B cell (primary cell): ENCODE measurements at regions not wholly inside any gene's neighbourhood (a gene's known extent, or its start where the extent isn't known, plus 50 kb on each side); places are given as distances from the start of the nearest gene placed in this dataset.

ENCODE experiments used
- ATAC-seq: fragments of 200-7000 bp; cut with Tn5 transposase; one replicate; pipeline ENCODE4 v1.10.0; 2021; ENCODE audit warnings: low read depth, mild to moderate bottlenecking, moderate number of reproducible peaks, moderate library complexity
- CTCF ChIA-PET: fragments of 350-600 bp; sonication (Branson Sonifier 250); formaldehyde crosslinking; loops from one replicate; lab custom pipeline; 2021; ENCODE audit warnings: antibody characterized with exemption, inconsistent platforms; lab: Charles Lee
- POLR2A ChIA-PET: fragments of 350-600 bp; sonication (Branson Sonifier 250); formaldehyde crosslinking; loops from one replicate; lab custom pipeline; 2021; ENCODE audit warnings: antibody characterized with exemption; lab: Charles Lee
- DNase-seq: peaks from one replicate; pipeline ENCODE4 v3.0.0; 2013
- H2AFZ ChIP-seq: 2 replicates; pipeline ENCODE4 v1.6.1; 2012; ENCODE audit warnings: mild to moderate bottlenecking, low read depth, low read length; ENCODE audit not compliant: insufficient read depth, poor library complexity, severe bottlenecking
- H3K27ac ChIP-seq, 2 donors: 1 replicate in 1 of 2; 2 replicates in 1 of 2; pipeline ENCODE4 v1.5.1; 2012 to 2013; ENCODE audit warnings: low read length in 2 of 2, mild to moderate bottlenecking in 2 of 2, moderate library complexity in 1 of 2
- H3K27me3 ChIP-seq, 4 experiments: fragments of 200-600 bp in 1 of 4; sonication (generic) in 1 of 4; replicated peaks in 1 of 4; 1 replicate in 2 of 4; 2 replicates in 2 of 4; pipeline versions ENCODE4 v1.6.1 to v1.7.0; 2013 to 2016; ENCODE audit warnings: low read length in 3 of 4, mild to moderate bottlenecking in 2 of 4, mixed read lengths in 1 of 4, moderate library complexity in 1 of 4; ENCODE audit not compliant: insufficient read depth in 4 of 4, control insufficient read depth in 3 of 4; ENCODE audit errors: control extremely low read depth in 1 of 4
- H3K36me3 ChIP-seq, 2 experiments: replicated peaks in 1 of 2; 1 replicate in 1 of 2; 2 replicates in 1 of 2; pipeline versions ENCODE4 v1.6.1 to v1.7.1; 2013; ENCODE audit warnings: low read length in 1 of 2; ENCODE audit not compliant: insufficient read depth in 2 of 2, control insufficient read depth in 1 of 2; ENCODE audit errors: control extremely low read depth in 1 of 2, extremely low read depth in 1 of 2
- H3K4me1 ChIP-seq, 2 donors: fragments of 200-600 bp in 1 of 2; sonication (generic) in 1 of 2; 1 replicate in 1 of 2; 2 replicates in 1 of 2; pipeline versions ENCODE4 v1.5.1 to v1.6.1; 2013 to 2017; ENCODE audit warnings: low read length in 2 of 2; ENCODE audit not compliant: control insufficient read depth in 2 of 2, insufficient read depth in 2 of 2
- H3K4me2 ChIP-seq: replicated peaks from 2 replicates; pipeline ENCODE3; 2012; ENCODE audit warnings: mild to moderate bottlenecking, low read depth, low read length; ENCODE audit not compliant: poor library complexity, severe bottlenecking
- H3K4me3 ChIP-seq, 5 experiments: fragments of 200-600 bp in 1 of 5; sonication (generic) in 1 of 5; 1 replicate in 3 of 5; 2 replicates in 2 of 5; pipeline versions ENCODE4 v1.5.1 to v1.7.0; 2011 to 2016; ENCODE audit warnings: low read length in 4 of 5, mild to moderate bottlenecking in 4 of 5, low read depth in 2 of 5, control low read depth in 1 of 5, moderate library complexity in 1 of 5; ENCODE audit not compliant: insufficient read depth in 1 of 5; ENCODE audit errors: control extremely low read depth in 1 of 5, extremely low read depth in 1 of 5
- H3K79me2 ChIP-seq: fragments of 200-600 bp; sonication (generic); one replicate; pipeline ENCODE4 v1.6.0; 2016; ENCODE audit warnings: low read length; ENCODE audit not compliant: control insufficient read depth, insufficient read depth
- H3K9ac ChIP-seq: fragments of 200-600 bp; sonication (generic); 2 replicates; pipeline ENCODE4 v1.6.1; 2017; ENCODE audit warnings: mild to moderate bottlenecking, low read length, moderate library complexity
- H3K9me3 ChIP-seq, 3 donors: one replicate each; pipeline versions ENCODE4 v1.6.1 to v1.7.1; 2013; ENCODE audit warnings: low read length in 2 of 3; ENCODE audit not compliant: control insufficient read depth in 2 of 3, insufficient read depth in 1 of 3; ENCODE audit errors: control extremely low read depth in 1 of 3
- H4K20me1 ChIP-seq: 2 replicates; pipeline ENCODE4 v1.6.0; 2012; ENCODE audit warnings: mild to moderate bottlenecking, low read length; ENCODE audit not compliant: insufficient read depth, control insufficient read depth, poor library complexity, severe bottlenecking
- H3K27ac Mint-ChIP-seq: one replicate; pipeline ENCODE4 v1.8.0; 2021; ENCODE audit warnings: mixed read lengths
- H3K27me3 Mint-ChIP-seq: one replicate; pipeline ENCODE4 v1.8.0; 2021; ENCODE audit warnings: mixed read lengths
- H3K4me1 Mint-ChIP-seq: one replicate; pipeline ENCODE4 v1.8.0; 2021; ENCODE audit warnings: mixed read lengths
- H3K4me3 Mint-ChIP-seq: one replicate; pipeline ENCODE4 v1.8.0; 2021; ENCODE audit warnings: mixed read lengths
- H3K9me3 Mint-ChIP-seq: one replicate; pipeline ENCODE4 v1.8.0; 2022; ENCODE audit warnings: mixed read lengths; ENCODE audit not compliant: insufficient read depth
- EZH2 ChIP-seq: IDR thresholded peaks from 2 replicates; pipeline ENCODE4 v1.6.1; 2012; ENCODE audit warnings: borderline replicate concordance, low read depth, mild to moderate bottlenecking, moderate library complexity, low read length; ENCODE audit not compliant: insufficient read depth, poor library complexity, severe bottlenecking
- WGBS: methylation state at CpG from one replicate; pipeline ENCODE4 v1.1.5; 2013; ENCODE audit warnings: missing lambda C conversion rate; ENCODE audit not compliant: insufficient coverage; 5-methylcytosine and 5-hydroxymethylcytosine counted together
- intact Hi-C: fragments of 100-400 bp; cut with micrococcal nuclease; formaldehyde crosslinking; loops from one replicate; pipeline ENCODE4 v1.10.0; 2022
- TF ChIP-seq, protein P1 (sequence below): fragments of 200-600 bp; IDR thresholded peaks from one replicate; pipeline ENCODE4 v1.8.0; 2022; ENCODE audit warnings: antibody characterized with exemption, mild to moderate bottlenecking

DNA sequence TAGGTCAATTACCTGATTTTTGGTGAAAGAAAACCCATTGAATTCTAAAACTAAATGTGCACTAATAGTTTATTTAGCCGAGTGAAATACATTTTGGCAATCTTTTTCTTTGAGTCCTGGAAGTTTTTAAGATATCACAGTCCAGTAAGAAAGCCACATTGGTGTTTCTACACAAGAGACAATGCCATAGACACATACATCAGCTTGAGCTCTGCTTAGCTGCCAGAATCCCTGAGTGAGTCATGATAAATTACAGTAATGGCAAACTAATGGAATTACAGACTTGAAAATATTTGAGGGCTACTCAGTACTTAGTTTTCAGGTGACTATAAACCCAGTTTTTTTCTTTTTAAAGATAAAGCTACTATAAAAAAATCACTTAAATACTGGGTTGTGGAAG, 155.4 kb downstream of the OR4C45 start:
- no peak overlapping the region for H3K9ac ChIP-seq
- ChIA-PET POLR2A (no interaction called here), CTCF (no interaction called here)

DNA sequence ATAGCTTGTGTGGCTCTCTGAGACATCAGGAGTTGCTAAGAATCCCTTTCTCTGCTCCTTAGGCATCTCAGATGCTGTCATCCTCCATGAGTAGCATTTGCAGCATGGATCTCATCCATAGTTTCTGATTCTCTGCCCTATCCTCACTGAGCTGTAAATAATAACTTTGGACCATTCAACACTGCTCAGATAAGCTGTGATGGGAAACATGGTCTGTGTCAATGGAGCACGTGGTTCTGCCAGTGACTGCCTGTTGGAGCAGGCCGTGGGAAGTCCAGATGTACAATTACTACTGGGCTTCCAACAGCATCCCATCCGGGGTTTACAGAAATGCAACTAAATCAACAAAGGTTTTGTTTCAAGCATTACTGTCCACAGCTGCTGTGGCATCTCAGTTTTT, 160.1 kb downstream of the OR4C45 start:
- H3K4me3 Mint-ChIP-seq, result no peak overlapping the region
- Histone ChIP-seq H3K9ac (no peak overlapping the region), H3K27ac (no peak overlapping the region), H2AFZ (no peak overlapping the region), H3K79me2 (no peaks in the 10 kb centered on the region), H4K20me1 (no peaks in the 10 kb centered on the region), H3K9me3 (peaks cover 0 to 1% (median 0%) of the 10 kb centered on the region in 3 donors), H3K36me3 (no peaks in the 10 kb centered on the region), H3K4me2 (no peak overlapping the region), H3K27me3 (no peaks in the 10 kb centered on the region), H3K4me3 (no peak overlapping the region), H3K4me1 (no peaks in the 10 kb centered on the region)
- POLR2A ChIA-PET, result no interaction called here
- no peak overlapping the region for H3K27ac Mint-ChIP-seq
- H3K27me3 Mint-ChIP-seq, result no peaks in the 10 kb centered on the region
- no peaks in the 10 kb centered on the region for H3K4me1 Mint-ChIP-seq
- intact Hi-C loops, result no loop called here
- no peak for ATAC-seq
- no peak for DNase-seq
- WGBS, result 60% methylated on average over 3 of the region's 3 CpGs
- H3K9me3 Mint-ChIP-seq, result peaks cover 4% of the 10 kb centered on the region
- TF ChIP-seq EZH2, result no peak
- TF ChIP-seq, protein P1, sequence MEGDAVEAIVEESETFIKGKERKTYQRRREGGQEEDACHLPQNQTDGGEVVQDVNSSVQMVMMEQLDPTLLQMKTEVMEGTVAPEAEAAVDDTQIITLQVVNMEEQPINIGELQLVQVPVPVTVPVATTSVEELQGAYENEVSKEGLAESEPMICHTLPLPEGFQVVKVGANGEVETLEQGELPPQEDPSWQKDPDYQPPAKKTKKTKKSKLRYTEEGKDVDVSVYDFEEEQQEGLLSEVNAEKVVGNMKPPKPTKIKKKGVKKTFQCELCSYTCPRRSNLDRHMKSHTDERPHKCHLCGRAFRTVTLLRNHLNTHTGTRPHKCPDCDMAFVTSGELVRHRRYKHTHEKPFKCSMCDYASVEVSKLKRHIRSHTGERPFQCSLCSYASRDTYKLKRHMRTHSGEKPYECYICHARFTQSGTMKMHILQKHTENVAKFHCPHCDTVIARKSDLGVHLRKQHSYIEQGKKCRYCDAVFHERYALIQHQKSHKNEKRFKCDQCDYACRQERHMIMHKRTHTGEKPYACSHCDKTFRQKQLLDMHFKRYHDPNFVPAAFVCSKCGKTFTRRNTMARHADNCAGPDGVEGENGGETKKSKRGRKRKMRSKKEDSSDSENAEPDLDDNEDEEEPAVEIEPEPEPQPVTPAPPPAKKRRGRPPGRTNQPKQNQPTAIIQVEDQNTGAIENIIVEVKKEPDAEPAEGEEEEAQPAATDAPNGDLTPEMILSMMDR, result no peak
- CTCF ChIA-PET, result no interaction called here

More for the DNA sequence above, 155.4 kb downstream of the OR4C45 start:
- no peak overlapping the region for H2AFZ ChIP-seq
- H3K27me3 ChIP-seq, result no peaks in the 10 kb centered on the region
- H3K4me1 ChIP-seq, result no peaks in the 10 kb centered on the region
- H3K36me3 ChIP-seq, result no peaks in the 10 kb centered on the region
- no peaks in the 10 kb centered on the region for H4K20me1 ChIP-seq
- intact Hi-C loops, result no loop called here
- Mint-ChIP-seq H3K27me3 (no peaks in the 10 kb centered on the region), H3K9me3 (peaks cover 4% of the 10 kb centered on the region), H3K4me3 (no peak overlapping the region), H3K4me1 (no peaks in the 10 kb centered on the region), H3K27ac (no peak overlapping the region)
- no peak for TF ChIP-seq EZH2
- TF ChIP-seq, protein P1, result no peak
- peaks cover 0 to 7% (median 1%) of the 10 kb centered on the region in 3 donors for H3K9me3 ChIP-seq
- H3K4me3 ChIP-seq, result no peak overlapping the region
- no peak for ATAC-seq
- H3K27ac ChIP-seq, result no peak overlapping the region
- no CpG with 5 or more reads among the region's 1 CpG for WGBS
- H3K4me2 ChIP-seq, result no peak overlapping the region
- DNase-seq, result no peak
- H3K79me2 ChIP-seq, result no peaks in the 10 kb centered on the region
